NB4 (cell line): ENCODE measurements at regions not wholly inside any gene's neighbourhood (a gene's known extent, or its start where the extent isn't known, plus 50 kb on each side); places are given as distances from the start of the nearest gene placed in this dataset.

Source experiments
- DNase-seq: peaks from one replicate; pipeline ENCODE4 v3.0.0; 2010; ENCODE audit warnings: low read depth
- H3K4me3 ChIP-seq: one replicate; pipeline ENCODE4 v1.5.1; 2011; ENCODE audit warnings: mild to moderate bottlenecking, low read depth, low read length, moderate library complexity
- MYC ChIP-seq: IDR thresholded peaks from 2 replicates; pipeline ENCODE4 v1.6.1; 2011; ENCODE audit warnings: low read depth, low read length
- POLR2A ChIP-seq: IDR thresholded peaks from 2 replicates; pipeline ENCODE4 v1.6.1; 2011; ENCODE audit warnings: mild to moderate bottlenecking; ENCODE audit not compliant: insufficient read length; ENCODE audit errors: extremely low read depth
- TF ChIP-seq, protein P1 (sequence below): IDR thresholded peaks from one replicate; pipeline ENCODE4 v1.5.1; 2012; ENCODE audit warnings: low read depth, low read length
- TF ChIP-seq, protein P2 (sequence below): IDR thresholded peaks from 2 replicates; pipeline ENCODE4 v1.6.1; 2011; ENCODE audit warnings: low read depth, low read length

DNA sequence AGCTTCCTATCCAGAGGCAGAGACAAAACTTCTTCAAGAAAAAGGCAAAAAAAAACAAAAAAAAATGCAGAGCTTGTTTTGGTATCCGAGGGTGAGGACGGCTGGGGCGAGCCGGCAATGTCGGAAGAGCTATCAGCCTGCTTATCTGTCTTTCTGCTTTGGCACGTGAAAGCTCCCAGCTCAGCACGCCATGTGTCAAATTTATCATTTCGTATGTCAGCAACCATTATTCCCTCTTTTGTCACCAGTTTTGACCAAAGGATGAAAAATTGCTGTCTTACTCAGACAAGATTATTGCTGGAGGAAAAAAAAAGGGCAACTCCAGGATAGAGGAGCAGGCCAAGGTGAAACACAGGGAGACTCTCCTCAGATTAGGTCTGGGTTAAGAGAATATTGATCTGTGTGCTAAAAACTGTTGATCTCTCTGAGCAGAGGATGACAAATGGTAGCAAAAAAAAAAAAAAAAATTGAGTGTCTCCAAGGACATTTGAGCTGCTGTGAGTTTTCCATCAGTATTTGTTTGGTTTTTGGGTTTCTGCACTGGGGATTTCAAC lies 532.0 kb upstream of the POU3F3 start:
- TF ChIP-seq, protein P1, sequence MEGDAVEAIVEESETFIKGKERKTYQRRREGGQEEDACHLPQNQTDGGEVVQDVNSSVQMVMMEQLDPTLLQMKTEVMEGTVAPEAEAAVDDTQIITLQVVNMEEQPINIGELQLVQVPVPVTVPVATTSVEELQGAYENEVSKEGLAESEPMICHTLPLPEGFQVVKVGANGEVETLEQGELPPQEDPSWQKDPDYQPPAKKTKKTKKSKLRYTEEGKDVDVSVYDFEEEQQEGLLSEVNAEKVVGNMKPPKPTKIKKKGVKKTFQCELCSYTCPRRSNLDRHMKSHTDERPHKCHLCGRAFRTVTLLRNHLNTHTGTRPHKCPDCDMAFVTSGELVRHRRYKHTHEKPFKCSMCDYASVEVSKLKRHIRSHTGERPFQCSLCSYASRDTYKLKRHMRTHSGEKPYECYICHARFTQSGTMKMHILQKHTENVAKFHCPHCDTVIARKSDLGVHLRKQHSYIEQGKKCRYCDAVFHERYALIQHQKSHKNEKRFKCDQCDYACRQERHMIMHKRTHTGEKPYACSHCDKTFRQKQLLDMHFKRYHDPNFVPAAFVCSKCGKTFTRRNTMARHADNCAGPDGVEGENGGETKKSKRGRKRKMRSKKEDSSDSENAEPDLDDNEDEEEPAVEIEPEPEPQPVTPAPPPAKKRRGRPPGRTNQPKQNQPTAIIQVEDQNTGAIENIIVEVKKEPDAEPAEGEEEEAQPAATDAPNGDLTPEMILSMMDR = no peak
- TF ChIP-seq, protein P2, sequence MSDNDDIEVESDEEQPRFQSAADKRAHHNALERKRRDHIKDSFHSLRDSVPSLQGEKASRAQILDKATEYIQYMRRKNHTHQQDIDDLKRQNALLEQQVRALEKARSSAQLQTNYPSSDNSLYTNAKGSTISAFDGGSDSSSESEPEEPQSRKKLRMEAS = no peak
- TF ChIP-seq POLR2A = no peak
- no peak for TF ChIP-seq MYC
- no peak for DNase-seq
- H3K4me3 ChIP-seq = no peak overlapping the region

- no peak overlapping the region for H3K4me3 ChIP-seq
- TF ChIP-seq, protein P2 = no peak
- TF ChIP-seq POLR2A (no peak), MYC (no peak)
- TF ChIP-seq, protein P1 = no peak
- DNase-seq = peak; percentile 7
Measured at GRCh38 chr2:104332731-104333130, 521.2 kb upstream of the POU3F3 start.

GRCh38 chr2:104337869-104338268 lies 516.0 kb upstream of the POU3F3 start:
- no peak for DNase-seq
- TF ChIP-seq, protein P2 = no peak
- TF ChIP-seq MYC (no peak), POLR2A (no peak)
- TF ChIP-seq, protein P1 = no peak
- no peak overlapping the region for H3K4me3 ChIP-seq

DNA sequence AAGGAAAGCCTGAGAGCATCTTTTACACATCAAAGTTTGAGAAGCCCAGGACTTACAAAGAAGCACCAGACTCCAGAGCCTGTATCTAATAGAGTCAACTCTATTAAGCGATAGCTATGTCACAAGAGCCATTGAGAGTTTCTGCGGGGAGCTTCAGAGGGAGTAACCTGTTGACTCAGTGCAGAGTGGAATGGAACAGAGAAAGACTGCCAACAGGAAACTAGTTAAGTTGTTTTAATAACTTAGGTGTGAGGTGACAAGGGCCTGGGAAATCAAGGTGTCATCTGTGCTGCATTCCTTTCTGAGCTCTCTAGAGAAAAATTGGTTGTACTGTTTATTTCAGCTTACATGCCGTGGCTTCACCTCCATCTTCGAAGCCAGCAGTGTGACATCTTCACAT lies 513.8 kb upstream of the POU3F3 start:
- TF ChIP-seq, protein P1 = no peak
- TF ChIP-seq, protein P2 = no peak
- TF ChIP-seq POLR2A (no peak), MYC (no peak)
- no peak overlapping the region for H3K4me3 ChIP-seq
- DNase-seq = no peak

DNA sequence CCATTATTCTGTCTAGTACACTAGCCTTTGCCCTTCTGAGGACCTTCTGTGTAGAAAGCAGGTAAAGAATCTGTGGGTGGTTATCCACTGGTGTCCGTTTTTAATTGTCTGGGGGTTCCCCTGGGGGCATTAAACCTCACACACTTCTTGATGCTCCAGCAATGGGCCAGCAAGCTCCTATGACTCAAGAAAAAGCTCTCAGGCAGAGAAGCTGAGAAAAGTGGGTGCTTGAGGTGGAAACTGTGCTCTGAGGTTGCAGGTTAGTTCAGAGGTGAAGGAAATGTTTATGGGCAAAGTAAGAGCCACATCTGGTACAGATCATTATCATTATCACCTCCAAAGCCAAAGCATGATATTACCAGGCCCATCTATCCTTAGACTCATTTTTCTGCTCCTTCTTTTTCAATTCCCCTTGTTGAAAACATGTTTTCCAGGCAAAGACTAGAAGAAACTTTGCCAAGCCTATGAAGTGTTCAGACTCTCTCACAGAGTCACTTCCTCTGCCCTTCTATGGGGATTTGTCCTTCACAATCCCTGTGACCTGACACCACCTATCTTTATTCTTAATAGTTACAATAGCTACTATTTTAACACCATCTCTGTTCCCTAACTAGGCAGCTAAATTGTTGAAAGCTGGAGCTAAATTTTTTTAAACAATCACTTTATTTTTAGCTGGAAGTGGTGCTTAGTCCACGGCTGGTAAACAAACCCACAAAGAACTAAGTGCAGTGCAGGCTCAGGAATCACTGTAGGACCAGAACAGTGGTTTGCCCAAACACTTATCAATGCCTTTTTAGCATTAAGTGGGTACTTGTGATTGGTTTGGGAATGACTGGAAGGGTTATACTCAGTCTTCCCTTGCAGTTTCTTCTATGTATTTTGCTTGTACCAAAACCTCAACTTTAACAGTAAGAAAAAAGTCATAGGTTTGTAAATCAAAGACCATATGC lies 512.8 kb upstream of the POU3F3 start:
- DNase-seq = no peak
- TF ChIP-seq MYC = no peak
- no peak overlapping the region for H3K4me3 ChIP-seq

DNA sequence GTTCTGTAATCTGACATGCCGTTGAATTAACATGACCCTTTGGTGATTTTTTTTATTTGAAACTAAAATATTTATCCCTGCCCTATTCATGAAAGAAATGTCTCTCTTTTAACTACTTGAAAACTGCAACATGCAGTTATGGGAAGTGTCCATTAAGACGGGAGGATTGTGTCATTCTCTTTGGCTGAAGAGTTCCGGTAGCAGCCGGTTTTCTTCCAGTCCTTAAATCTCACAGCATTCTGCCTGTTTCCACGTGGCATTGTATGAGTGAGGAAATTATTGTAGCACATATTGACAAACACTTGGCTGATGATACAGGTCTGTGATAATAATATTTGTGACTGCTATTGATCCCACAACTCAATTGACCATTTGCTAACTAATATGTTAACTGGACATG lies 509.6 kb upstream of the POU3F3 start:
- TF ChIP-seq, protein P2 = no peak
- no peak for TF ChIP-seq MYC
- TF ChIP-seq, protein P1 = no peak
- no peak for TF ChIP-seq POLR2A
- no peak overlapping the region for H3K4me3 ChIP-seq
- DNase-seq = no peak
